ENCODE measurements at regions not wholly inside any gene's neighbourhood (a gene's known extent, or its start where the extent isn't known, plus 50 kb on each side); places are given as distances from the start of the nearest gene placed in this dataset.

DNA sequence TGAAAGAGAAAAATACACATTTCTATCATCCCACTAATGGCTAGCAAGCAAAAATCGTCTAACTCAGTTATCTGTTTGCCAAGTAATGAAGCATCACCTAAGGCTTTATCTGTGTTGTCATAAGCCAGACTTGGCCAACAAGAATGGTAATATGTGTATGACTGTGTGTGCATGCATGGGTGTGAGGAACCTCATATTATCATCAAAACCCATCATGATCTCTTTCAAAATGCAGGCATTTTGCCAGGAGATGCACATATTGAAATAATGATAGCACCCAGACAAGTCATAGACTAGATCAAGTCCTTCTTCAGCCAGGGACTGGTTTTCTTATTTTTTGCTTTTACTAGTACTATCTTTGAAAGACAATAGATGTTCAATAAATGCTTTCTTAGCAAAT lies 172.5 kb upstream of the FMR1 start:
- H3K36me3 Mint-ChIP-seq (ENCODE audit: low read depth) = peaks cover 2% of the 10 kb centered on the region
- peaks cover 23% of the 10 kb centered on the region for H3K4me1 Mint-ChIP-seq (ENCODE audit: low read depth)
- no peak overlapping the region for H3K4me3 Mint-ChIP-seq
- H3K9me3 Mint-ChIP-seq = no peaks in the 10 kb centered on the region
- H3K27ac Mint-ChIP-seq = no peak overlapping the region
- no peaks in the 10 kb centered on the region for H3K27me3 Mint-ChIP-seq (ENCODE audit: low read depth)

DNA sequence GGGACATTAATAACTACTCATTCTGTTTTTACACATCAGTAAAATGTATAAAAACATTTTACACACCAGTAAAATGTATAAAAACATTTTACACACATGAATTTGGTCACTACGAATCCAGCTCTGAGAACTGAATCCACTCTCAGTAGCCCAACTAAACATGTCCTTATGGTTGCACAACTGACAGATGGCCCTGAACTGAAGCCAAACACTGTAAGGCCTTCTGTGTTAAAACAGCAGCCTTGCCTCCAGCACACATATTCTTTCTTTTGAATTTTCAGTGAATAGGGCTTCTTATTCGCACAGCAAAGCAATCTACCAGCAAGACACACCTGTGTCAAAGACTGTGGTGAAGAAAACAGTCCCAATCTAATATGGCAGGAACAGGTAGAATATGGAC lies 169.9 kb upstream of the FMR1 start:
- no peak overlapping the region for H3K4me3 Mint-ChIP-seq
- H3K36me3 Mint-ChIP-seq (ENCODE audit: low read depth) = peaks cover 5% of the 10 kb centered on the region

DNA sequence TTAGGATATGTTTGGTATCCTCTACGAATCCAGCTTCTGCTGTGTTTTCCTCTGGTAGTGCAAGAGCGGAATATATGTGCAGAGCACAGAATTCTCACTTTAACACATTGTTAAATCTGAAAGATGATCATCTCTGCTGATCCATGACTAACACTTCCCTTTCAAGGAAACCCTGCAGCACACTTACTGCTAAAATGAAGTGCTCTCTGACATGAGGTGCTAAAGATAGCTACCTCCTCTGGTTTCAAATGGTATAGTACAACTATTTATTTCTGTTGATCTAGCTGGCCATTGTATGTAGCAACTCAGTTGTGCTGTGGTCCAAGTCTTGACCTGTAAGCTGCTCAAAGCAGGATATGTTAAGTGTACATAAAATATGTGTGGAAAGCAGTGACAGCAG lies 162.4 kb upstream of the FMR1 start:
- Mint-ChIP-seq H3K9me3 (no peaks in the 10 kb centered on the region), H3K27me3 (ENCODE audit: low read depth) (no peaks in the 10 kb centered on the region), H3K27ac (no peak overlapping the region), H3K36me3 (ENCODE audit: low read depth) (peaks cover 3% of the 10 kb centered on the region), H3K4me1 (ENCODE audit: low read depth) (peaks cover 4% of the 10 kb centered on the region), H3K4me3 (no peak overlapping the region)

More for the DNA sequence above, 169.9 kb upstream of the FMR1 start:
- peaks cover 23% of the 10 kb centered on the region for H3K4me1 Mint-ChIP-seq (ENCODE audit: low read depth)
- H3K9me3 Mint-ChIP-seq = no peaks in the 10 kb centered on the region
- H3K27me3 Mint-ChIP-seq (ENCODE audit: low read depth) = no peaks in the 10 kb centered on the region
- H3K27ac Mint-ChIP-seq = no peak overlapping the region

DNA sequence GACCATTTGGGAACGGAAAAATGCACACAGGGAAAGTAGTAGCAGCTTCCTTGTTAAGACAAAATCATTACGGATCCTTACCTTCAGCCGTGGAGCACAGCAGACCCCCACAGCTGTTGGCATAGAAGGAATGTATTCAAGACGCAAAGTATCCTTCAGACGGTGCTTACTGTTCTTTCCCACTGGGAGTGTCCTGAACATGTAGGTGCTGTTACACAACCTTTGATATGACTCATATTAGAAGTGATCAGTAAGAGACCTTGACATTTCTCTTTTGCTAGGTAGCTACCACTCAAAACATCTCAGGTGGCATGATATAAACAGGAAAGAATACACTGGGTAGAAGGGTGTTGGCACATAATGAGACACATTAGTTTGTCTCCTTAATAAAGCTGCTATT lies 154.0 kb upstream of the FMR1 start:
- Mint-ChIP-seq H3K36me3 (ENCODE audit: low read depth) (no peaks in the 10 kb centered on the region), H3K27me3 (ENCODE audit: low read depth) (no peaks in the 10 kb centered on the region), H3K4me3 (no peak overlapping the region), H3K27ac (no peak overlapping the region), H3K4me1 (ENCODE audit: low read depth) (peaks cover 8% of the 10 kb centered on the region), H3K9me3 (no peaks in the 10 kb centered on the region)

DNA sequence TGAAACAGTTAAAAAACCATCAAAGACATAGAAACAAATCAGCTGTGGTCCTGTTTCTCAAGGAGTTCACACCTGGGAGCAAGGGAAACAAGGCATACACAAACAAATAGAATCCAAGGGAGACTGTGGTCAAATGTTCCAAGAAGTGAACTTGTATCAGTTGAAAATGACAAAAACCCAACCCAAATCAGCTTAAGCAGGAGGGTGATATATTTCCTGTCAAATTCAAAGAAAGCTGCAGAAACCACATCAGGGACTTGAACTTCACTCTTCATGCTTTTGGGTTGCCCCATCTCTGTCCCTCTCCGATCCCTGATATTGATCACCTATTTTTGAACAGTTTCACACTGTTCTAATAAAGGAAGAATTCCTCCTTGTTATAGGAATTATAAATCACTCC lies 148.6 kb upstream of the FMR1 start:
- no peaks in the 10 kb centered on the region for H3K36me3 Mint-ChIP-seq (ENCODE audit: low read depth)
- peaks cover 17% of the 10 kb centered on the region for H3K4me1 Mint-ChIP-seq (ENCODE audit: low read depth)
- no peaks in the 10 kb centered on the region for H3K27me3 Mint-ChIP-seq (ENCODE audit: low read depth)
- no peak overlapping the region for H3K27ac Mint-ChIP-seq
- H3K9me3 Mint-ChIP-seq = no peaks in the 10 kb centered on the region
- H3K4me3 Mint-ChIP-seq = peak overlapping the region; percentile 18

DNA sequence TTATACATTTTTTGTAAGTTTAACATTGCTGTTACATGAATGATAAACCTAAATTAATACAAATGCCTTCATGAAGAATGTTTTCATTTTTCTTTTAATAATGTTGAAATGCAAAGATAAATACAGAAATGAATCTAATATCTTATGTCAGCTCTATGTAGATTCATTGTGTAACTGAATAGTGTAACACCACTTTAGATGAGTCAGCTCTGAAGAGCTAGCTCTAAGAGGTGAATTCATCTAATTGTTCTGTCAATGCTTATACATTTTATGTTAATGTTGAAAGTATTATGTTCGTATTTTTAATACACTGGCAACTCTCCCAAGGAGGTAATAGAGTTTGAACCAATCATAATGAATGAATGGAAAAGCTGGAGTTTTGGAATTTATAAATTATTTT lies 146.9 kb upstream of the FMR1 start:
- H3K9me3 Mint-ChIP-seq = no peaks in the 10 kb centered on the region
- H3K27ac Mint-ChIP-seq = no peak overlapping the region
- peaks cover 5% of the 10 kb centered on the region for H3K27me3 Mint-ChIP-seq (ENCODE audit: low read depth)
- H3K4me1 Mint-ChIP-seq (ENCODE audit: low read depth) = peaks cover 14% of the 10 kb centered on the region
- H3K4me3 Mint-ChIP-seq = no peak overlapping the region
- no peaks in the 10 kb centered on the region for H3K36me3 Mint-ChIP-seq (ENCODE audit: low read depth)

DNA sequence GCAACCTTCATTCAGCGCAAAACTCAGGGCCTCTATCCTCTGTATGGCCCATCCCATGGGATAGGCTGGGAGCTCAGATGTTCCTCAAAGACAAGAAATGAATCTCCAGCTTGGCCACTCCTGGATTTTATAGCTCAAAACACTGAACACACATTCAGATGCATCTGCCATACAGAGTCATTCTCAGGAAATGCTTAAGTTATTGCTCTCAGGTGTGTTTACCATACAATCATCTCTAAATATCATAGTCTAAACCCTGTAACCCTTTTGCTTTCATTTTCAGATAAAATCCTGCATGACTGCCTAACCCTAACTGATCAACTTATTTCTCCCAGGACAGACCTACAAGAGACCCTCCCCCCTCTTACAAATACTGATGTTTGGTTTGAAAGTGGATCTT lies 140.9 kb upstream of the FMR1 start:
- Mint-ChIP-seq H3K9me3 (no peaks in the 10 kb centered on the region), H3K27me3 (ENCODE audit: low read depth) (peaks cover 5% of the 10 kb centered on the region), H3K27ac (no peak overlapping the region)

DNA sequence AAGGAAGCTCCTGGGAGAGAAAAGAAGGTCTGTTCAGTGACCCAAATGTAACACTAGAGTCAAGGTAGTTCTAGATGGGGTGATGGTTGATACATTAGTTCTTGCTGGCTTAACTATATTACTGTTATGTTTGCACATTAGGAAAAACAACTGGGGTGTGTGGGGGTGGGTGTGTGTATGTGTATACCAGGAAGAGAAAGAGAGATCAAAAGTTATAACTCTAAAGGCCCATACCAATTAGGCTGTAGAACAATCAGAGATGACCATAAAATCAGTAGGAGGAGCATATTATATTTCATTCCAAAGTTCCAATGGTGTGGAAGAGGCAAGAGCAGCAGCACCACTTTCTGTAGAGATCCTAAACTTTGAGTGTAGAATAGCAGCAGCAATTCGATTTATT lies 134.7 kb upstream of the FMR1 start:
- Mint-ChIP-seq H3K27ac (no peak overlapping the region), H3K4me3 (no peak overlapping the region), H3K36me3 (ENCODE audit: low read depth) (peaks cover under 1% of the 10 kb centered on the region), H3K27me3 (ENCODE audit: low read depth) (no peaks in the 10 kb centered on the region), H3K9me3 (peaks cover 1% of the 10 kb centered on the region), H3K4me1 (ENCODE audit: low read depth) (peaks cover 8% of the 10 kb centered on the region)

More for the DNA sequence above, 140.9 kb upstream of the FMR1 start:
- H3K36me3 Mint-ChIP-seq (ENCODE audit: low read depth) = no peaks in the 10 kb centered on the region
- peaks cover 8% of the 10 kb centered on the region for H3K4me1 Mint-ChIP-seq (ENCODE audit: low read depth)
- no peak overlapping the region for H3K4me3 Mint-ChIP-seq

DNA sequence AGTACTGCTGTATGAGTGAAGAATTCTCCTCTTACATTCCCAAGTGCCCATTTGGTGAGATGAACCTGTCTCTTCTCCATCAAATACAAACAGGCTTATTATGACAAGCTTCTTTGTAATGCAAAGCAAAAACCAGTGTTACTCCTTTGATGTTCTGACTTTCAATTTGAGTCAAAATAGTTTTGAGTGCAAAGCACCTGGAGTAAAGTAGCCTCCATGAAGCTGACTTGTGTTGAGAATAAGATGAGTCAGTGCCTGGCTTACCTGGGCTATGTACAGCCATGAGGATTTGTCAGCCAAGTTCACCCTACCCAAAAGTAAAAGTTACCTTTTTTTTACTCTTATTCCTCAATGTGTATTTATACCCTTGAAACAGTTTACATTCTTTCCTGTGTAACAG lies 132.5 kb upstream of the FMR1 start:
- H3K4me3 Mint-ChIP-seq = no peak overlapping the region
- H3K9me3 Mint-ChIP-seq = peaks cover 2% of the 10 kb centered on the region
- H3K27ac Mint-ChIP-seq = no peak overlapping the region
- peaks cover 10% of the 10 kb centered on the region for H3K4me1 Mint-ChIP-seq (ENCODE audit: low read depth)
- H3K27me3 Mint-ChIP-seq (ENCODE audit: low read depth) = no peaks in the 10 kb centered on the region
- peaks cover 2% of the 10 kb centered on the region for H3K36me3 Mint-ChIP-seq (ENCODE audit: low read depth)

DNA sequence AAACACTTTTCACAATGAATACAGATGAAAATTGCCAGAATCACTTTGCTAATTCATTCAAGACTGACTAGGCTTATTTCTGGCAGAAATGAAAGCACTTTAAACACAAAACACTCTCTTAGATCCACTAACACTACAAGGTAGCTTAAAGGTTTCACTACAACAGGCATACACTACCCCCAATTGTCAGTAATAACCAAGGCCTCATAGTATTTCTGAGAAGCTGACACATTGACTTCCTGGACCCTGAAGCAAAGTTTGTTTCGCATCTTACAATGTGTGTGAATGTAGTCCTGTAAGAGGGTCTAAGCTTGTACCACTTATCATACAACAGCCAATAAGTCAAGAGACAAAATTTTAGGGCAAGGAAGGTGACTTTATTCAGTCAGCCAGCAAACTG lies 129.9 kb upstream of the FMR1 start:
- peak overlapping the region; percentile 1 for H3K27ac Mint-ChIP-seq
- H3K36me3 Mint-ChIP-seq (ENCODE audit: low read depth) = peaks cover 2% of the 10 kb centered on the region
- no peaks in the 10 kb centered on the region for H3K27me3 Mint-ChIP-seq (ENCODE audit: low read depth)
- H3K4me1 Mint-ChIP-seq (ENCODE audit: low read depth) = peaks cover 10% of the 10 kb centered on the region
- H3K9me3 Mint-ChIP-seq = peaks cover 2% of the 10 kb centered on the region
- no peak overlapping the region for H3K4me3 Mint-ChIP-seq

DNA sequence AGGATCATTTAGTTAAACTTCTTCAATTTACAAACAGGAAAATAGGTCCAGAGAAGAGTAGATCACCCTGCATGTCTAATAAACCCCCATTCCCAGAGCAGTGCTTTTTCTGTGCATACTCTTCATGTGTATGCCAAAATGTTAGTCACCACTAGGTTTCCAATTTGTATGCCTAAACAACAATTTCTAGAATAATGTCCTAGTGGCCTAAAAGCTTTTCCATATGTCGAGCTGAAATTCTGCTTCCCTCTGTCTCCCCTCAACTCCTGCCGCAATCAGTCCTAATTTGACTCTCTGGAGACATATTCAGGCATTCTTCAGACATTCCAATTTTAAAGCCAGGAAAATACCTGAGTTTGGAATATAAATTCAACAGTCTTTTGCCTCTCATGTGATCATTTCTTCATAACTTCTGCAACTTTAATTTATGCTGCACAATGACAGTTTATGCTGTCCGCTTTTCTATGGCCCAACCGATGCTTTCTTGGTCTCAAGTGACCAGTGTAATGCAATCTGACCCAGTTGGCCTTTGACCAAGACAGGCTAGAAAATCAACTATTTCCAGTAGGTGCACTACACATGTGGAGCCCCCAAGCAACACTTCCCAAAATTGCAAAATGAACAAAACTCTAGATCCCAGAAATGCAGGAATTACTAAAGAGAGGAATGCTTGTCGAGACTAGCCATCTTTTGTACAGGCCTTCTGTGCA lies 122.9 kb upstream of the FMR1 start:
- Mint-ChIP-seq H3K36me3 (ENCODE audit: low read depth) (no peaks in the 10 kb centered on the region), H3K27me3 (ENCODE audit: low read depth) (no peaks in the 10 kb centered on the region), H3K4me1 (ENCODE audit: low read depth) (no peaks in the 10 kb centered on the region), H3K27ac (no peak overlapping the region), H3K9me3 (no peaks in the 10 kb centered on the region), H3K4me3 (no peak overlapping the region)

DNA sequence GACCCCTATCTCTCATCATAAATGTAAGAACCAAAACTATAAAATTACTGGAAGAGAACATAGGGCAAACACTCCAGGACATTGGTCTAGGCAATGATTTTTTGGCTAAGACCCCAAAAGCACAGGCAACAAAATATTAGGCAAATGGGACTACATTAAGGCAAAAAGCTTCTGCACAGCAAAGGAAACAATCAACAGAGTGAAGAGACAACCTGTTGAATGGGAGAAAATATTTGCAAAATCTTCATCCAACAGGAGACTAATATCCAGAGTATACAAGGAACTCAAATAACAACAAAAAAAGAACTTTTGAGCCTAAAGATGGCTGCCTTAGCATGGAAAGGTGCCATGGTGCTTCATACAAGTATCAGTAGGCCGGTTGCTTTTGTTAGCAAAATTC lies 111.1 kb upstream of the FMR1 start:
- Mint-ChIP-seq H3K36me3 (ENCODE audit: low read depth) (no peaks in the 10 kb centered on the region), H3K9me3 (no peaks in the 10 kb centered on the region)

DNA sequence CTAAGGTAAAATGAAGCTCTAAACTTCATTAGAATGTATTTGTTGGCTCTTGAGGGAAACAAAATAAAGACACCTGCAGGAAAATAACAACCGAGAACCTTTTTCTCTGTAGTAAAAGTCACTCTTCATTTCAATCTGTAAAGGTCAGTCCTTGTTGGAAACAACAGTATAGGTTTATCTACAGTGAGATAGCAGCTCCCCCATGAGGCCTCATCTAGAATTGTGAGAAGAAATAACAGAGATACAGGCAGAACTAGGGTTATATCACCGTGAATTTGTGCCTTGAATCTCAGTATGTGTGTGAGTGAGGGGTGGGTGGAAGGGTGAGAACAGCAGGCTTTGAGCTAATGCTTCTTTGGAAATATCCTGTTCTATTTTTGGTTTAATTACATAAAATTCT lies 107.8 kb upstream of the FMR1 start:
- H3K4me1 Mint-ChIP-seq (ENCODE audit: low read depth) = no peaks in the 10 kb centered on the region
- no peaks in the 10 kb centered on the region for H3K9me3 Mint-ChIP-seq
- no peak overlapping the region for H3K27ac Mint-ChIP-seq
- no peak overlapping the region for H3K4me3 Mint-ChIP-seq
- no peaks in the 10 kb centered on the region for H3K27me3 Mint-ChIP-seq (ENCODE audit: low read depth)
- no peaks in the 10 kb centered on the region for H3K36me3 Mint-ChIP-seq (ENCODE audit: low read depth)

More for the DNA sequence above, 111.1 kb upstream of the FMR1 start:
- H3K4me1 Mint-ChIP-seq (ENCODE audit: low read depth) = no peaks in the 10 kb centered on the region
- H3K4me3 Mint-ChIP-seq = no peak overlapping the region
- H3K27ac Mint-ChIP-seq = no peak overlapping the region
- H3K27me3 Mint-ChIP-seq (ENCODE audit: low read depth) = no peaks in the 10 kb centered on the region

DNA sequence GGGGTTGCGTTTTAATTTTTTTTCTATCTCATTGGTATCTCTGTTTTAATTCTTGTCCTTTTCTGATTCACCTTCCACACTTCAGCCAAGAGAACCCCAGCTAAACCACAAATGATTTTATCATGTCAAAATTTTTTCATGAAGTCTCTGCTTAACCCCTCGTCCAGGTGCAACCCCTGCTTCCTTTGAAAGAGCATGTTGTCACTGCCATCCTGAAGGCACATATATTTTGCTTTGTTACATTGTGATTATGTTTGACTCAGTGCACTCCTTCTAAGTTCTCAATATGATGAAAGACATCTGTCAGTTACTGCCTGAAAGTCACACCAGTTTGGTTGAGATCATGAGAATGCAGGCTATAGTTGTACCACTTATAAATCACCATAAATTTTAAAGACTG lies 99.9 kb upstream of the FMR1 start:
- Mint-ChIP-seq H3K4me3 (no peak overlapping the region), H3K36me3 (ENCODE audit: low read depth) (no peaks in the 10 kb centered on the region), H3K4me1 (ENCODE audit: low read depth) (no peaks in the 10 kb centered on the region), H3K27ac (no peak overlapping the region), H3K27me3 (ENCODE audit: low read depth) (no peaks in the 10 kb centered on the region), H3K9me3 (no peaks in the 10 kb centered on the region)

DNA sequence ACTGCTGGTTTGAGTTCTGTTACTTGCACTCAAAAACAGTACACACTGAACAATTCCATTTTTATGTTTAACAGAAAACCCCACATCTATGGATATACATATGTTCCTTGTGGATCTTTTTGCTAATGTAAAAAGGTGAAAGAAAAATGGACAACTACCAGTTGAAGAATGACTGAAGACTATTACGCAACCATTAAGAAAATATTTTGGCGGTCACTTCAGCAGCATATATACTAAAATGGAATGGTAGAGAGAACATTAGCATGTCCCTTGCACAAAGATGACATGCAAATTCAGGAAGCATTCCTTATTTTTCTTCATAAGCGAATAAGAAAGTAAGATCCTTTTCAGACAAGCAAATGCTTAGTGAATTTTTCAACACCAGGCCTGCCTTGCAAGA lies 84.6 kb upstream of the FMR1 start:
- Mint-ChIP-seq H3K9me3 (peaks cover 21% of the 10 kb centered on the region), H3K27ac (no peak overlapping the region), H3K27me3 (ENCODE audit: low read depth) (no peaks in the 10 kb centered on the region), H3K4me1 (ENCODE audit: low read depth) (no peaks in the 10 kb centered on the region), H3K36me3 (ENCODE audit: low read depth) (no peaks in the 10 kb centered on the region), H3K4me3 (no peak overlapping the region)

DNA sequence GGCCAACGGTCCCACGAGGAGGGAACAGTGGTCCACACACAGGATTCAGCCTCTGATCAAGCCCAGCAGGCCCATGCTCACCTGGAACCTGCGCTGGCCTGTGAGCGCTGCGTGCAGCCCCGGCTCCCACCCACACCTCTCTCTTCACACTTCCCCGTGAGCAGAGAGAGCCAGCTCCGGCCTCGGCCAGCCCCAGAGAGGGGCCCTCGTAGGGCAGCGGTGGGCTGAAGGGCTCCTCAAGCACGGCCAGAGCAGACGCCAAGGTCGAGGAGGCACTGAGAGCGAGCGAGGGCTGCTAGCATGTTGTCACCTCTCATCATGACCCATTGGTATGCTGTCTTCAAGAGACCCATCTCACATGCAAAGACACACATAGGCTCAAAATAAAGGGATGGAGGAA lies 83.0 kb upstream of the FMR1 start:
- H3K27me3 Mint-ChIP-seq (ENCODE audit: low read depth) = no peaks in the 10 kb centered on the region
- H3K4me1 Mint-ChIP-seq (ENCODE audit: low read depth) = no peaks in the 10 kb centered on the region
- H3K9me3 Mint-ChIP-seq = peaks cover 16% of the 10 kb centered on the region
- H3K4me3 Mint-ChIP-seq = no peak overlapping the region
- no peaks in the 10 kb centered on the region for H3K36me3 Mint-ChIP-seq (ENCODE audit: low read depth)
- H3K27ac Mint-ChIP-seq = no peak overlapping the region

Measured in T-helper 1 cell treated with Interleukin-12 subunit alpha and Interleukin-12 subunit beta and Interleukin-4 antibody, amounts not matched to agents 30 μg/mL and 1 μg/mL, for 36 hours (primary cell).